ENCODE measurements at regions not wholly inside any gene's neighbourhood (a gene's known extent, or its start where the extent isn't known, plus 50 kb on each side); places are given as distances from the start of the nearest gene placed in this dataset.

DNA sequence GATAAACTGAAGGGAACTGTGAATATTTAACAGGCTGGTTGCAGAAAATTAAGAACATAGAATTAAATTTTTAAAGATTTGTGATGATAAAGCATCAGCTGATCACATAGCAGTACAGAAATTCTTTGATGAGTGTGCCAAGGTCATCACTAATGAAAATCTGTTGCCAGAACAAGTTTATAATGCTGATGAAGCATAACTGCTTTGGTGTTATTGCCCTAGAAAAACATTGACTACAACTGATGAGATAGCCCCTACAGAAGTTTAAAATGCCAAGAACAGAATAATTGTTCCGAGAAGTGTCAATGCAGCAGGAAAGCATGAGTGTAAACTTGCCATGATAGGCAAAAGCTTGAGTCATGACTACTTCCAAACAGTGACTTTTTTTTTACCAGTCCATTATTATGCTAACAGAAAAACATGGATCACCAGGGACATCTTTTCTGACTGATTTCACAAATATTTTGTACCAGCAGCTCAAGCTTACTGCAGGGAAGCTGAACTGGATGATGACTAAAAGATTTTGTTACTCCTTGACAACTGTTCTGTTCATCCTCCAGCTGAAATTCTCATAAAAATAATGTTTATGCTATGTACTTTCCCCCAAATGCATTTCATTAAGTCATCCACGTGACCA, 1136.6 kb downstream of the FAT4 start:
- TF ChIP-seq JUND (IDR thresholded peaks at IDR 0.05; ENCODE audit: low read depth) = no peak
- no peak for DNase-seq (ENCODE audit: low read depth in 1 of 2, low spot score in 1 of 2)
- in situ Hi-C loops (cut with HindIII; ENCODE audit: low pct_unique_long_range_greater_than_20kb, low sequenced_read_pairs) = no loop called here

DNA sequence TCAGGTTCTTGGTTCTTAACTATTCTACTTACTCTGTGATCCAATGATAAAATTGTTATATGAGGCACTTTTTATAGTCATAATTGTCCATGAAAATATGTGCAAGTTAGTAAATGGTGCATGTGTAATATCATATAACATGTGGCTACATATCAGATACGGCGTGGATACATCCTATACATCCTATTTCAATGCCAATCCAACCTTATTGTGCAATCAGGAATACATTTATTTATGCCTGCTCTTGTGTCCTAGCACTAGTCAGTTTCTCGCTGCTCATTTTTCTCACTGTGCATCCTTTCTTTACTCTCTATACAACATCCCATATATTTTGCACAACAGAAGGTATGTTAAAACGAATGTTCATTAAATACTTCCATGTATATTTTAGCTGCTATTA, 1141.1 kb downstream of the FAT4 start:
- TF ChIP-seq JUND (IDR thresholded peaks at IDR 0.05; ENCODE audit: low read depth) = no peak
- in situ Hi-C loops (cut with HindIII; ENCODE audit: low pct_unique_long_range_greater_than_20kb, low sequenced_read_pairs) = no loop called here
- DNase-seq (ENCODE audit: low read depth in 1 of 2, low spot score in 1 of 2) = no peak

DNA sequence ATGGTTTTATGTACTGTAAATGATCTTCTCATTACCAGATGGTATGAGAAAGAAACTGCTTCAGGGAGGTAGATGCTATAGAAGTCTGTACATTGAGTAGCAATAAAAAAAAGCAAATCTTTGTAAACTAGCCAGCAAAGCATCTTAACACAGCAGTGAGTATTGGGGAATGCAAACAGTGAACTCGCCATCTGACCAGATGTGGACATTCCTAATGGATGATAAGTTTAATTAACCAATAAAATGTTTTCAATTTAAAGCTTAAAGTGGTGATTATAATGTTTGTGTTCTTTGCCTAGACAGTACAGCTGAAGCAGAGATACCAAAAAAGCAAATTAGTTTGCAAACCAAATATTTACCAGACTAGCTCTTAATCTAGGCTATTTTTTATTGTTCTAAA, 1144.2 kb downstream of the FAT4 start:
- in situ Hi-C loops (cut with HindIII; ENCODE audit: low pct_unique_long_range_greater_than_20kb, low sequenced_read_pairs) = no loop called here
- no peak for DNase-seq (ENCODE audit: low read depth in 1 of 2, low spot score in 1 of 2)
- no peak for TF ChIP-seq JUND (IDR thresholded peaks at IDR 0.05; ENCODE audit: low read depth)

DNA sequence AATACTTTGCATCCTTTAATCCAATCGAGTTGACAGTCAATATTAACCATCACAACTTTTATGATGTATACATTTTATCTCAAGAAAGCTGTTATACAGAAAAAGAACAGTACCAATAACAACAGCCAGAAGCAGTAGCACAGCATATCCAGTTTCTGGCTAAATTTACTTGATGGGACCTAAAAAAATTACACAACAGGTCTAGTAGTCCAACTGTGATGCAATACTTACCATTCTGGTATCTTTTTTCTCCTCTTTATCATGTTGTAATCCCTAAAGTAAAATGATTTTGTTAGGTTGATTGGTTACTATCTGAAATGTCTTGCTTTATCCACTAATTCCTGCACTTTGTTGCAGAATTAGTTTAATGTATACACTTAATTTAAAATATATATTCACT, 1150.6 kb downstream of the FAT4 start:
- TF ChIP-seq JUND (IDR thresholded peaks at IDR 0.05; ENCODE audit: low read depth) = no peak
- in situ Hi-C loops (cut with HindIII; ENCODE audit: low pct_unique_long_range_greater_than_20kb, low sequenced_read_pairs) = no loop called here
- no peak for DNase-seq (ENCODE audit: low read depth in 1 of 2, low spot score in 1 of 2)

DNA sequence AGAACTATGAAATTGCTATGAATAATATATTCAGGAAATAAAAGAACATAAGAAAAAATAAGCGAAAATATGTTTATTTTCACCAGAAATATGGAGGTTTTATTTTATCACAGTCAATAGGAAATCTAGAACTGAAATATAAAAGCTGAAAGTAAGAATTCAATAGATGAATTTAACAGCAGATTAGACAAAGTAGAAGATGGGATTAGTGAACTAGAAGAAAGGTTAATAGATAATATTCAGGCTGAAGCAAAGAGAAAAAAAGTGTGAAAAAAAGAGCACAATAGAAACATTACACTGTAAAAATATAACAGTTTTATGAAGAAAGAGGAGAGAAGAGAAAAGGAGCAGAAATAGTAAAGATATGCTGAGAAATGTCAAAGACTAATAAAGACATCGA, 1152.1 kb downstream of the FAT4 start:
- no peak for DNase-seq (ENCODE audit: low read depth in 1 of 2, low spot score in 1 of 2)
- TF ChIP-seq JUND (IDR thresholded peaks at IDR 0.05; ENCODE audit: low read depth) = no peak
- in situ Hi-C loops (cut with HindIII; ENCODE audit: low pct_unique_long_range_greater_than_20kb, low sequenced_read_pairs) = no loop called here

DNA sequence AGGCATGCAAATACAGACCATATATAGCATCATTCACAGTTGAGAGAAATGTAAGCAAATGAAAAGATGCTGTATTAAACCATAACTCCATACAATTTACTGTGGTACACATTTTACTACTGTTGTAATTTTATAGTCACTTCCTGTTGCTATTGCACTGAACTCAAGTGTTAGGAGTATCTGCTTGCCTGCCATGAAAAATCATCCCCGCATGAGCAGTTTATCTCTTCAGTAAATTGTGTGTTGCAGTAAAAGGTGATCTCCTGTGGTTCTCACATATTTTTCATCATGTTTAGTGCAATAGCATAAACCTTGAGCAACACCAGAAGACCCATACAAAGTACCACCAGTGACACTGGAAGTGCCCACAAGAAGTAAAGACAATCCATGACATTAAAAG, 1153.4 kb downstream of the FAT4 start:
- DNase-seq (ENCODE audit: low read depth in 1 of 2, low spot score in 1 of 2) = no peak
- no peak for TF ChIP-seq JUND (IDR thresholded peaks at IDR 0.05; ENCODE audit: low read depth)
- in situ Hi-C loops (cut with HindIII; ENCODE audit: low pct_unique_long_range_greater_than_20kb, low sequenced_read_pairs) = no loop called here

DNA sequence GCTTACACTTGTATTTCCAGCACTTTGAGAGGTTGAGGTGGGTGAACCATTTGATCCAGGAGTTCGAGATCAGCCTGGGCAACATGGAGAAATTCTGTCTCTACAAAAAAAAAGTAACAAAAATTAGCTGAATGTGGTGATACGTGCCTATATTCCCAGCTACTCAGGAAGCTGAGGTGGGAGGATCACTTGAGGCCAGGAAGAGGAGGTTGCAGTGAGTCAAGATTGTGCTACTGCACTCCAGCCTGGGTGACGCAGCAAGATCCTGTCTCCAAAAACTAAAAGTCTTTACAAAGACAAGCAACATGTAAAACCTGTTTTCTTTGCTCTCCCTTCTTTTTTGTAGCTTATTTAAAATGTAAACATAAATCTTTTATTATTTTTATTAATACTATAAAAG, 1156.1 kb downstream of the FAT4 start:
- TF ChIP-seq JUND (IDR thresholded peaks at IDR 0.05; ENCODE audit: low read depth) = no peak
- in situ Hi-C loops (cut with HindIII; ENCODE audit: low pct_unique_long_range_greater_than_20kb, low sequenced_read_pairs) = no loop called here
- no peak for DNase-seq (ENCODE audit: low read depth in 1 of 2, low spot score in 1 of 2)

DNA sequence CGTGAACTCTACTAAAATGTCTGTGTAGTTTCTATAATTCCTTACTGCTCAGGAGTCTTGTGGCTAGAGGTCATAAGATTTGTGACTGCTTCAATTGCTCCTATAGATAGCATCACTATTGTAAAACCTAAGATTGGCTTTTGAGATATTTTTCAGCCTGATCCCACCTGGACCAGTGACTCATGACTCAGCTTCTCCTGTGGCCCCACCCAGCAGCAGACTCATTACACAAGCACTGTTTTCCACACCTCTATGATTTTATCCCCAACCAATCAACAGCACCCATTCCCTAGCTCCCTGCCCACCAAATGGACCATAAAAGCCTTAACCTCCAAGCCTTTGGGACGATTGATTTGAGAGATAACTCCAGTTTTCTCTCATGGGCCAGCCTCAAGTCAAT, 1157.0 kb upstream of the INTU start:
- no peak for TF ChIP-seq JUND (IDR thresholded peaks at IDR 0.05; ENCODE audit: low read depth)
- no peak for DNase-seq (ENCODE audit: low read depth in 1 of 2, low spot score in 1 of 2)
- in situ Hi-C loops (cut with HindIII; ENCODE audit: low pct_unique_long_range_greater_than_20kb, low sequenced_read_pairs) = no loop called here

DNA sequence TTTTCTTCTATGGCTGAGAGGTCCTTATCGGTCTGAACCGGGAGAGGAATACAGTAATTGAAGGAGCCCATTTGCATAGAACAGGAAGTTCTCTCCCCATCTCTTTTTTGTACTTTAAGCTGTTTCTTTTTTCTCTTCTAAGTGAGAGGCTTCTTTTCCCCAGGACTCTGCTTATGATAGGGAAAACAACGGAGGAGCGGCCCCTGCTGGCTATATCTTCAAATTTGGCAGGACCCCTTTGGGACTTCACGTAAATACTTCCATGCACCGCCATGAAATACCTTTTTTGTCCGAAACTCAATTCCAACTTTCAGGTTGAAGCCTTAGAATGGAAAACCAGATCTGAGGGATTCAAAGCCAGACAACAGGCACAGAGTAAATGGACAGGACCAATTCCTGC, 1153.0 kb upstream of the INTU start:
- TF ChIP-seq JUND (IDR thresholded peaks at IDR 0.05; ENCODE audit: low read depth) = no peak
- no peak for DNase-seq (ENCODE audit: low read depth in 1 of 2, low spot score in 1 of 2)
- in situ Hi-C loops (cut with HindIII; ENCODE audit: low pct_unique_long_range_greater_than_20kb, low sequenced_read_pairs) = no loop called here

DNA sequence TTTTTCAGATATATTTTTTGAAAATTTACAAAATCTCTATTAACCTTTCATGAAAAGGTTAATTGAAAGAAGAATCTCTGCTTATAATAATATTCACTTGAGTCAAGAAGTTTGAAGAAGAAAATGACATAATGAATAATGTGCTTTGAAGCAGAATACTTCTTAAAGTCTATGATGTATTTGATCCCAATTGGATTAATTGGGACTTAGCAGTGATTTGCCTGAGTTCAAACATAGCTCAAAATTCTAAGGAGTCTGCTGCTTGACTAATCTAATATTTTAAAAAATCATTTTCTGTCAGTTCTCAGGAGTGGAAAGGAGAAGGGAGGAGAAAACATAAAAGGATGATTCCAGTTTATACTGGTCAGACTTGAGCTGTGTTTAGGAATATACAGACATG, 1150.4 kb upstream of the INTU start:
- in situ Hi-C loops (cut with HindIII; ENCODE audit: low pct_unique_long_range_greater_than_20kb, low sequenced_read_pairs) = no loop called here

DNA sequence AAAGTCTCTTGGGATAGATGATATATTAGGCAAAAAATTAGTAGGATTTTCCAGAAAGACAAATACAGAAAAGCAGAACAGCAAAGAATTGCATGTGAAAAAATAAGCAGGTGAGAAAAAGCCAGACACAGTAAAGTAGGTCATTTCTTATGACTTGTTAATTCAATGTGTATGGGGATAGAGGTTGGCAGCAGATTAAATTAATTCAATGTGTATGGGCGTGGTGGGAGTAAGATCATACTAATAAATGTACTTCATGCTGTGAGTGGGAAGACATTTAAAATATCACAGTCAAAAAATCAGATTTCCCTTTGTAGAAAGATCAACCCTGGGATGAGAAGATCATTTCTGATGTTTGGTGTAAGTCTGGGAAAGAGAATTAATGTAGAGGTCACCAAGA, 1146.4 kb upstream of the INTU start:
- in situ Hi-C loops (cut with HindIII; ENCODE audit: low pct_unique_long_range_greater_than_20kb, low sequenced_read_pairs) = no loop called here
- no peak for DNase-seq (ENCODE audit: low read depth in 1 of 2, low spot score in 1 of 2)
- TF ChIP-seq JUND (IDR thresholded peaks at IDR 0.05; ENCODE audit: low read depth) = no peak

More for the DNA sequence above, 1150.4 kb upstream of the INTU start:
- TF ChIP-seq JUND (IDR thresholded peaks at IDR 0.05; ENCODE audit: low read depth) = no peak
- no peak for DNase-seq (ENCODE audit: low read depth in 1 of 2, low spot score in 1 of 2)

DNA sequence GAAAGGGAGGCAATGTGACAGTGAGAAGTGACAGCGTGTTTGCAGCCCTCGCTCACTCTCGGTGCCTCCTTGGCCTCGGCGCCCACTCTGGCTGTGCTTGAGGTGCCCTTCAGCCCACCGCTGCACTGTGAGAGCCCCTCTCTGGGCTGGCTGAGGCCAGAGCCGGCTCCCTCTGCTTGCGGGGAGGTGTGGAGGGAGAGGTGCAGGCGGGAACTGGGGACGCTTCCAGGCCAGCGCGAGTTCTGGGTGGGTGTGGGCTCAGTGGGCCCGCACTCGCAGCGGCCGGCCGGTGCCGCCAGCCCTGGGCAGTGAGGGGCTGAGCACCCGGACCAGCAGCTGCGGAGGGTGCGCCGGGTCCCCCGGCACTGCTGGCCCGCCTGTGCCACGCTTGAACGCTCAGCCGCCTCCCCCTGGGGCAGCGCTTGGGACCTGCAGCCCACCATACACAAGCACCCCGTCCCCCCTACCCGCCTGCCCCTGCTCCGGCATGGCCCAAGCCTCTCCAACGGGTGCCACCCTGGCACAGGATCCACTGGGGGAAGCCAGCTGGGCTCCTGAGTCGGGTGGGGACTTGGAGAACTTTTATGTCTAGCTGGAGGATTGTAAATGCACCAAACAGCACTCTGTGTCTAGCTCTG, 1142.8 kb upstream of the INTU start:
- in situ Hi-C loops (cut with HindIII; ENCODE audit: low pct_unique_long_range_greater_than_20kb, low sequenced_read_pairs) = no loop called here
- no peak for DNase-seq (ENCODE audit: low read depth in 1 of 2, low spot score in 1 of 2)
- TF ChIP-seq JUND (IDR thresholded peaks at IDR 0.05; ENCODE audit: low read depth) = no peak

DNA sequence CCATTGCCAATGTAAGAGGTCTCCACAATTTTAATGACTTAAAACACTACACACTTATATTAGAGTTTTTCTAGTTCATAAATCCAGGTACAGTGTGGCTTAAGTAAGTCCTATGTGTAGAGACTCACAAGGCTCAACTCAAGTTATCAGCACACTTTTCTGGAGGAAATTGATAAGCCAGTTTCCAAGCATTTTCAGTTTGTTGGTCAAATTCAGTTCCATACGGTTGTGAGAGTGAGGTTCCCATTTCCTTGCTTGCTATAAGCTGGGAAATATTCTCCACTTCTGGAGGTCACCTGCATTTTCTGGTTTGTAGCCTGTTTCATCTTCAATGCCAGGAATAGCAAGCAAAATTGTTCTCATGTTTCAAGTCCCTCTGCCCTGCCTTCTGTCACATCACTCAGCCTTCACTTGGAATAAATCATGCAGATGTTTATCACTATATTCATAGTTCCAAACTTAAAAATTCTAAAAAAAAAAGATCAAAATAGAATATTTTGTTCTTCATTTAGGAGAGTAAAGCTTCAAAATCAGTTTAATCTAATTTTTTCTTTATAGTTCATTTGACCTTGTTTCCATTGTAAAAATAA, 1137.5 kb upstream of the INTU start:
- TF ChIP-seq JUND (IDR thresholded peaks at IDR 0.05; ENCODE audit: low read depth) = no peak
- no peak for DNase-seq (ENCODE audit: low read depth in 1 of 2, low spot score in 1 of 2)

More for the DNA sequence above, 1137.5 kb upstream of the INTU start:
- in situ Hi-C loops (cut with HindIII; ENCODE audit: low pct_unique_long_range_greater_than_20kb, low sequenced_read_pairs) = no loop called here
